ENCODE measurements at regions not wholly inside any gene's neighbourhood (a gene's known extent, or its start where the extent isn't known, plus 50 kb on each side); places are given as distances from the start of the nearest gene placed in this dataset.

- Mint-ChIP-seq H3K4me3 (no peak overlapping the region), H3K36me3 (no peaks in the 10 kb centered on the region), H3K27ac (no peak overlapping the region), H3K27me3 (no peaks in the 10 kb centered on the region), H3K4me1 (no peaks in the 10 kb centered on the region), H3K9me3 (no peaks in the 10 kb centered on the region)
These were observed 137.0 kb downstream of the MRPL14 start for GRCh38 chr6:43990275-43990626.

- H3K4me3 Mint-ChIP-seq: no peak overlapping the region
These were observed 137.6 kb downstream of the MRPL14 start for GRCh38 chr6:43989581-43990146.

GRCh38 chr6:43988801-43989200 is 138.5 kb downstream of the MRPL14 start:
- Mint-ChIP-seq H3K27ac (no peak overlapping the region), H3K9me3 (no peaks in the 10 kb centered on the region), H3K36me3 (no peaks in the 10 kb centered on the region), H3K4me3 (no peak overlapping the region), H3K4me1 (no peaks in the 10 kb centered on the region), H3K27me3 (no peaks in the 10 kb centered on the region)

More at GRCh38 chr6:43989581-43990146, 137.6 kb downstream of the MRPL14 start:
- Mint-ChIP-seq H3K27me3 (no peaks in the 10 kb centered on the region), H3K36me3 (no peaks in the 10 kb centered on the region), H3K9me3 (no peaks in the 10 kb centered on the region), H3K4me1 (no peaks in the 10 kb centered on the region), H3K27ac (no peak overlapping the region)

- no peak overlapping the region for H3K27ac Mint-ChIP-seq
- H3K4me3 Mint-ChIP-seq: no peak overlapping the region
- no peaks in the 10 kb centered on the region for H3K27me3 Mint-ChIP-seq
- H3K9me3 Mint-ChIP-seq: no peaks in the 10 kb centered on the region
- H3K36me3 Mint-ChIP-seq: no peaks in the 10 kb centered on the region
- H3K4me1 Mint-ChIP-seq: no peaks in the 10 kb centered on the region
These were observed 139.3 kb downstream of the MRPL14 start for GRCh38 chr6:43987838-43988439.

GRCh38 chr6:43986177-43986825 is 141.0 kb downstream of the MRPL14 start:
- H3K27ac Mint-ChIP-seq: no peak overlapping the region
- H3K4me1 Mint-ChIP-seq: no peaks in the 10 kb centered on the region

GRCh38 chr6:43985329-43985728 is 141.9 kb downstream of the MRPL14 start:
- Mint-ChIP-seq H3K4me3 (no peak overlapping the region), H3K9me3 (no peaks in the 10 kb centered on the region), H3K36me3 (no peaks in the 10 kb centered on the region), H3K4me1 (no peaks in the 10 kb centered on the region), H3K27me3 (no peaks in the 10 kb centered on the region), H3K27ac (no peak overlapping the region)

More at GRCh38 chr6:43986177-43986825, 141.0 kb downstream of the MRPL14 start:
- H3K4me3 Mint-ChIP-seq: no peak overlapping the region
- no peaks in the 10 kb centered on the region for H3K36me3 Mint-ChIP-seq
- H3K9me3 Mint-ChIP-seq: no peaks in the 10 kb centered on the region
- H3K27me3 Mint-ChIP-seq: no peaks in the 10 kb centered on the region

- H3K4me1 Mint-ChIP-seq: no peaks in the 10 kb centered on the region
- no peaks in the 10 kb centered on the region for H3K36me3 Mint-ChIP-seq
- no peak overlapping the region for H3K27ac Mint-ChIP-seq
- no peaks in the 10 kb centered on the region for H3K9me3 Mint-ChIP-seq
- H3K27me3 Mint-ChIP-seq: no peaks in the 10 kb centered on the region
- no peak overlapping the region for H3K4me3 Mint-ChIP-seq
These were observed 142.6 kb downstream of the MRPL14 start for GRCh38 chr6:43984442-43985321.

- H3K36me3 Mint-ChIP-seq: no peaks in the 10 kb centered on the region
These were observed 143.6 kb downstream of the MRPL14 start for GRCh38 chr6:43983632-43984031.

GRCh38 chr6:43983191-43983590 is 144.1 kb downstream of the MRPL14 start:
- Mint-ChIP-seq H3K4me1 (no peaks in the 10 kb centered on the region), H3K27me3 (no peaks in the 10 kb centered on the region), H3K9me3 (no peaks in the 10 kb centered on the region), H3K27ac (no peak overlapping the region), H3K4me3 (no peak overlapping the region), H3K36me3 (no peaks in the 10 kb centered on the region)

More at GRCh38 chr6:43983632-43984031, 143.6 kb downstream of the MRPL14 start:
- Mint-ChIP-seq H3K9me3 (no peaks in the 10 kb centered on the region), H3K27ac (no peak overlapping the region), H3K27me3 (no peaks in the 10 kb centered on the region), H3K4me1 (no peaks in the 10 kb centered on the region), H3K4me3 (no peak overlapping the region)

GRCh38 chr6:43982084-43982625 is 145.1 kb downstream of the MRPL14 start:
- no peaks in the 10 kb centered on the region for H3K9me3 Mint-ChIP-seq
- no peaks in the 10 kb centered on the region for H3K27me3 Mint-ChIP-seq
- no peak overlapping the region for H3K27ac Mint-ChIP-seq
- H3K36me3 Mint-ChIP-seq: no peaks in the 10 kb centered on the region
- no peaks in the 10 kb centered on the region for H3K4me1 Mint-ChIP-seq
- no peak overlapping the region for H3K4me3 Mint-ChIP-seq

GRCh38 chr6:43981363-43981990 is 145.8 kb downstream of the MRPL14 start:
- Mint-ChIP-seq H3K4me3 (no peak overlapping the region), H3K9me3 (no peaks in the 10 kb centered on the region), H3K27ac (no peak overlapping the region), H3K4me1 (no peaks in the 10 kb centered on the region), H3K36me3 (no peaks in the 10 kb centered on the region), H3K27me3 (no peaks in the 10 kb centered on the region)

- no peaks in the 10 kb centered on the region for H3K4me1 Mint-ChIP-seq
- H3K4me3 Mint-ChIP-seq: no peak overlapping the region
- no peaks in the 10 kb centered on the region for H3K27me3 Mint-ChIP-seq
- H3K36me3 Mint-ChIP-seq: no peaks in the 10 kb centered on the region
- no peaks in the 10 kb centered on the region for H3K9me3 Mint-ChIP-seq
- H3K27ac Mint-ChIP-seq: no peak overlapping the region
These were observed 147.1 kb downstream of the MRPL14 start for GRCh38 chr6:43980004-43980795.

- no peak overlapping the region for H3K27ac Mint-ChIP-seq
- H3K4me3 Mint-ChIP-seq: no peak overlapping the region
- H3K9me3 Mint-ChIP-seq: no peaks in the 10 kb centered on the region
- no peaks in the 10 kb centered on the region for H3K36me3 Mint-ChIP-seq
- H3K4me1 Mint-ChIP-seq: no peaks in the 10 kb centered on the region
- H3K27me3 Mint-ChIP-seq: no peaks in the 10 kb centered on the region
These were observed 147.7 kb downstream of the MRPL14 start for GRCh38 chr6:43979525-43979924.

- Mint-ChIP-seq H3K9me3 (no peaks in the 10 kb centered on the region), H3K36me3 (no peaks in the 10 kb centered on the region), H3K27me3 (no peaks in the 10 kb centered on the region), H3K4me1 (no peaks in the 10 kb centered on the region), H3K27ac (no peak overlapping the region), H3K4me3 (no peak overlapping the region)
These were observed 148.5 kb downstream of the MRPL14 start for GRCh38 chr6:43978473-43979346.

Measured in activated naive CD4-positive, alpha-beta T cell treated with anti-CD3 and anti-CD28 coated beads, Interleukin-2, amount 50 U/mL, for 24 hours (primary cell).